NCI-H1092 (cell line): ENCODE measurements at regions not wholly inside any gene's neighbourhood (a gene's known extent, or its start where the extent isn't known, plus 50 kb on each side); places are given as distances from the start of the nearest gene placed in this dataset.

Experiments used
- DNase-seq: peaks from one replicate; lab custom pipeline; 2025; lab: John Stamatoyannopoulos, UW

DNA sequence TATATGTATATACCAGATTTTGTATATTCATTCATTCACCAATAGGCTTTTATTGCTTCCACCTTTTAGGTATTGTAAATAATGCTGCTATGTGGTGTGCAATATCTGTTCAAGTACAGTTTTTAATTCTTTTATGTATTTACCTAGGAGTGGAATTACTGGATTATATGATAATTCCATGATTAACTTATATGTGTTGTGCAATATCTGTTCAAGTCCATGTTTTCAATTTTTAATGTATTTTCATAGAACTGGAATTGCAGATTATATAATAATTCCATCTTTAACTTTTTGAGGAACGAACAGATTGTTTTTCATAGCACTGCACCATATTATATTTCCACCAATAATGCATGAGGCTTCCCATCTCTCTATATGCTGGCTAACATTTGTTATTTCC is 50.6 kb upstream of the L3MBTL4 start:
- DNase-seq, result no peak

DNA sequence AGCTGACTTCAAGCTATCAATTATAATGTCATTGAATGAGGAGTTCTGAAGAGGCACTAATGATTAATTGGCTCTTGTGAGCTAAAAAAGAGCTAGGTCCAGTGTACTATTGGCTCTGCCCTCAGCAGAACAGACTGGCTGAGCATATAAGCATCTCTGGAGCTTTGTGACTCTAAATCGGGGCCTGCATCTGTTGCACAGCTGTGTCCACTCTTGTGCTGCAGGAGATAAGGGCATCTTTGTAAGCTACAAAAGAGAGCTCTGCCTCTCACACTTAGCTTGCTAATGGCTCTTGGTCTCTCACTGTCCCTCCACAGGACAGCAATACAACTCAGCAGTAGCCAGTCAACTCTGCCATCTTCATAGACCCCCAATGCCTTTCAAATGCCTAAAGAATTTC is 61.5 kb upstream of the L3MBTL4 start:
- no peak for DNase-seq

DNA sequence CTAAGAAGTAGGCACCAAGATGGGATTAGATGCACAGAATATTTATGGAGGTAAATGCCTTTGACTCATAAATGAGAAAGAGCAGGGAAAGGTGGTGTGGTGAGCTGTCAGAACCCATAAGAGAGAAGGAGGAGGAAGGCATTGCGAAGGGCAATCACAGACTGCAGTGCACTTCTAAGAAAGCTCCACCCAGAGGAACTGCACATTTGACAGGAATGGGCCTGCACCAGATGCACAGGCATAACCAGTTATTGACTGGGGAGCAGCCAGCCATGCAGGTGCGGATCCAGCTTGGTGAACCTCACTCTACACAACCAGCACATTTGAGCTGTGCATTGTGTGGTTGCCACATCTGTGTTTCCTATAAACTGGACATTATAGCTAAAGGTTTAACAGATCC is 62.2 kb upstream of the L3MBTL4 start:
- no peak for DNase-seq

DNA sequence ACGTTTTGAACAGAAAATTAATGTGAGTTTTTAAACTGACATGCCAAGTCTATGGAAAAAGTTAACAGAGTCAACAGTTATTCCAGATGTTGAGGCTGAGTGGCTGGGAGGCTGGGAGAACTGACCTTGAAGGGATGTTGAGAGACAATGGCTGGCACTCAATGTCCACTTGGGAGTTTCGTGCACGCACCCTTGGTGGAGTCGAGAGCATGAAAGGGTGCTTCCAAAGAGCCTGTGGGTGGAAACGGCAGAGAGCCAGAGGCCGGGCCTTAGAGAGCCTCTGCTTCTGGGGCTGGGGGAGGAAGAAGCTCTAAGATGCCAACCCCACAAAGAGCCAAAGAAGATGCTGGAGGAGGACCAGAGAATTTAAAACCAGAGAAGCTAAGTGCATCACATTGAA is 63.4 kb upstream of the L3MBTL4 start:
- no peak for DNase-seq

DNA sequence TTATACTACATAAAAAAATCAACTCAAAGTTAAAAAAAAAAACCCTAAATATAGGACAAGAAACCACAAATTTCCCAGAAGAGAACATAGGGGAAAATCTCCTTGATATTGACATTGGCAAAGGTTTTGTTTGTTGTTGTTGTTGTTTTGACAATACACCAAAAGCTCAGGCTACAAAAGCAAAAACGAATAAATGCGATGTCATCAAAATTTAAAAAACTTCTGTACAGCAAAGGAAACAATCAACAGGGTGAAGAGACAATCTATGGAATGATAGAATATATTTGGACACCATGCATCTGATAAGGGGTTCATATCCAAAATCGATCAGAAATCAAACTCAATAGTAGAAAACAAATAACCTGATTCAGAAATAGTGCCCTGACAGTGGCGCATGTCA is 65.0 kb upstream of the L3MBTL4 start:
- no peak for DNase-seq

DNA sequence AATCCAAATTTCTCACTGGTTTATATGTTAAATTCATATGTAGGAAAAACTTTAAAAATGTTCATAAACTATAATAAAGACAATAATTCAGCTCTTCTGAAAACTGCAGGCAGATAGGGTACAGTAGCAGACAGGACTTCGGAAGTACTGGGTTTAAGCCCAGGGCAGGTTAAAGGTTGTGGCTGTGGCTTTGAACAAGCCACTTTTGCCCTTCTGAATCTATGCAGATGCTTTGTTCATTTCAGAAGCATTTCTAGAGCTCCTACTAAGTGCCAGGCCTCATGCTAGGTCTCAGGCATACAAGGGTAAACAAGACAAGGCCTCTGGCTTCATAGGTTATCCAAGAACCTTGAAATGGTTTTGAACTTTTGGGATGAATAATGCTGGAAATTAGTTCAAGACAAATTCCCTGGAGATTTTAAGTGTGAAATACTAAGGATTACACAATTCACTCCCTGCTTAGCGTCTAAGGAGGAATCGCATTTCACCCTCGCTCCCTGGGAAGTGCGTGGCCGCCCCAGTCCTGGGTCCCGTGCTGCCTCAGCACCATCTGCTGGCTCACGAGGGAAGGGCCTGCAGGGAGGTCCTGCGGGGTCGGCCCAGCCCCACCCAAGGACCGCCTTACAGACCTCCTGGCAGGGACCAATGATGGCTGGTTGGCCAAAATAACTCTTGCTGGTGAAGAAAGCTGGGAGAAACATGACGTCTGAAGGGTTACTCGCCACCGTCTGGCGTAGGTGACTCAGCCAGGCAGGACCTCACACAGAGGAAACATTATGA is 67.7 kb upstream of the L3MBTL4 start:
- peak; percentile 42 for DNase-seq

DNA sequence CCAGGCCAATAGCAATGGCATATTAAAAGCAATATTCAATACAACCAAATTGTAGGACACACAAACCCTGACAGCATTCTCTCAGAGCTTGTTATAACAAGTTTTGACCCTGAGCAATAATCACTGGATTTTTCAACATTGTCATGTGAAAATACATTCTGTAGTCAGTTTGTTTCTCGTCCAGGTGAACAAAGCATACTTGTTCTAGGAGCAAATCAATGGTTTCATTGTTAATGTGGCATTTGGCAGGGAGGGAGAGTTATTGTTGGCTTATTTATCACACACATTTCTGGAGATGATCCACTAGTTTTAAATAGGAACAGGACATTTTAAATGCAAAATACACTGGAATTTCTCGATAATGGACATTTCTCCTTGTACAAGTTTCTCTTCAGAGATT is 69.9 kb upstream of the L3MBTL4 start:
- no peak for DNase-seq

DNA sequence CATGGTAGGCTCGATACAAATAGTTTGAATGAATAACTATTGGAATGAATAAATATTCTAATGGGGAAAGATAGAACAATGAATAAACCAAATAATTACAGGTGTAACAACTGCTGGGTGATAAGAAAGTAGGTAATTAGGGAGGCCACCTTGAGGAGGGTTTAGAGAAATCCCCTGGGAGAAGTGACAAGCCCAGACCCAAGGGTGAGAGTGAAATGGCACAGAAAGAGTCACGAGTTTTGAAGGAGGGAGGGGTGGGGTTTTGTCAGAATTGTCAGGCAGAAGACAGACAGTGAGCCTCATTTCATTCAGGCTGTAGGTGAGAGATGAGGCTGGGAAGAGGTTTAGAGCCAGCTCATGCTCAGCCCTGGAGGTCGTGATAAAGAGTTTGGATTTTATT is 71.6 kb upstream of the L3MBTL4 start:
- no peak for DNase-seq

DNA sequence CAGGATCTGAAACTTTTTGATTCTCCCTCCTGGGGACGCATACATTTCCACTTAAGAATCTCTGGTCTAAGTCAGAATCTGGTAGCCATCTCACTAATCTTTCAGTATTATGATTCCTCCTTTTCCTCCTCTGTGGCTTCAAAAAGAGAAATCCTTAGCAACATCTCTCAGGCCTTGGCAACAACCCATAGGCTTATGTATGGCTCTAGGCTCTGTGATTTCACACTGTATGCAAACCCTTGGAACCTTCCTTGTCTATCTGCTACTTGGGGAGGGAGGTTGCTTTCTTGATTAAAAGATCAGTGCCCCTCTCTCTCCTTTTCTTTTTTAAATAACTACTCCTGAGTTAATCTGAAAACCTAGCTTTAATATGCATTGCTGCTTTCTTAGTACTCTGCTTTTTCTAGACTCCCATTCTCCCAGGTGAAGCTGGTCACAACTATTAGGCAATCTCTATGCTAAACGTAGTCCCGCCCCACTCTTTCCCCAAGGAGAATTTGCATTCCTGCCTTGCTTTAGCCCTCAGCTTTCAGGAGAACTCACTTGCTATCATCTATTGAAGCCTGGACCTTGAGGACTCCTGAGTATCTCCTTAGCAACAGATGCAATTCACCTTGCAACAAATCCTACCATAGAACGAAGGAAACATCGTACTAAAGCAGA is 72.2 kb upstream of the L3MBTL4 start:
- DNase-seq, result no peak

DNA sequence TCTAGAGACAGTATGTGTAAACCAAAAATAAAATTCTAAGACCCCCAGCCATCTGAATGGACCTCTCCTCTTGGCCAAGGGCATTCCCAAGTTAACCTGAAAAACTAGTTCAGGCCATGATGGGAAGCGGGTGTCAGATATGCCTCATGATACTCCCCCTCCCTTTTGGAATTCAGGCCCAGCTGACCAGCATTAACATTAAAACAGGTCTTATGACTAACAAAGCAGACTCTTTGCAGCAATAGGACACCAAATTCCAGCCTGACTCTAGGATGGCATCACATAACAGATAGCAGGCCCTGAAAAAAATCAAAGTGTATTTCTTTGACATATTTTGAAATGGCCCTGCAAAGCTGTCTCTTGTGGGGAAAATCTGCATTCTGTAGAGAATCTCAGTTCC is 73.3 kb upstream of the L3MBTL4 start:
- DNase-seq, result no peak

DNA sequence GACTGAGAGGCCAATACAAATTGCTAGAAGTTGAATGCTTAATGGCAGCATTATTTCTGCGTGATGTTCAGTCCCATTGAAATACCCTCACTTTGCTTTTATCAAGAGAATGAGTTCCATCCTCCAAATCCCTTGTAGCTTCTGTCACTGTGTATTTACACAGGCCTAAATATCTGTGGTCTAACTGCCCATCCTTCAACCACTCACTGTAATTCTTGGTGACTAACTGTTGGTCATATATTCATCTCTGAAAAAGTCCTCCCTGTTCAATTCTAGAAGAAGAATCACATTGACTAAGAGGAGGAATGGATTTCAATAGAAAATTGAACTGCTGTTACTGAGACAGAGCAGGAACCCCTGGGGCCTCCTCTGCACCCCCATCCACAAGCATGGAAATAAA is 74.2 kb upstream of the L3MBTL4 start:
- no peak for DNase-seq

DNA sequence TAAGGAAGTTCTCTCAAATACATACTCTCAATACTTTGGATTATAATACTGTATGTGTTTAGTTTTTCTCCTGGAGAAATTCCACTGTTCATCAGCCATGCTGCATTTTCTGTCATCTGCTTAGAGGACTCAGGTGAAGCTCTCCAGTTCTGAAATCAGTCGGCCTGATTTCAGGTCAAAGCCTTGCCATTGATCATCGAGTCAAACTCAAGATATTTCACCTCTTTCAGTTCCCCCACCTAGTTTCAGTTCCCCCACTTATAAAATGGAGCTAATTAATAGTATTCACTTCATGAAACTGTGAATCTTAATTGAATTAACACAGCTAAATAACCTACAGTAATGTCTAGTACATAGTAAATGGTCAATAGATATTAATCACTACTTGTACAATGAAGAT is 75.3 kb upstream of the L3MBTL4 start:
- no peak for DNase-seq

DNA sequence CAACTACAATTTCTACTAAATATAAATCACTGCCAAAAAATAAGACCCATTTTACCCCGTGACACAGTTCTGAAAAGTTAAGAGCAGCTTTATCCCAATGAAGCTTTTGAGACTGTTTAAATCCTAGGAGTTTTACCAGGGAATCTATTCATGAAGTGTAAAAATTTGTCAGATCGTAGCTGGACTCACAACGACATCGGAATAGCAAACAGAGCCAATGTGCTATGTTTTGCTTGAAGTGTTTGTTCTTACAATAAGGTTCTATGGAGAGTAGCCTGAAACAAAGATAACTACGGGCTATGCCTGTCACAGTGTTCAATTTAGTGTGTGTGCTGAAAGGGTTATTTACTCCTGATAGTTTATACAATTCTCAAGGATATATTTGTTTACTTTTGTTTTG is 78.5 kb upstream of the L3MBTL4 start:
- no peak for DNase-seq

DNA sequence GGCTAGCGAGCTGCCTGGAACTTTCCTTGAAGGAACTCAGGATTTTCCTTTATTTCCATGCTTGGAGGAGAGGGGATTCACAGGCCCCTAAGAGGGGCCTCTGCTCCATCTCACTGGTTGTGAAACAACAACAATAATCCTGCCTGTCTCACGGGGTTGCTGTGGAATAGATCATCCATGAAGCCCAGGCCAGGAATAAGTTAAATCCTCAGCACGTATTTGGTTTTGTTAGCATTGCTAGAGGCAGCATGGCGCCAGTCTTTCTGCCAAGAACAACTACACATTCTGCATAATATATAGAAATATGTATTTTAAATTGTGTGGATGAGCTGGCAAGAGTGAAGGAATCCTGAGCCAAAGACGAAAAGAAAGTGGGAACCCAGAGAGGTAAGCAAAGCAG is 80.8 kb upstream of the L3MBTL4 start:
- no peak for DNase-seq

DNA sequence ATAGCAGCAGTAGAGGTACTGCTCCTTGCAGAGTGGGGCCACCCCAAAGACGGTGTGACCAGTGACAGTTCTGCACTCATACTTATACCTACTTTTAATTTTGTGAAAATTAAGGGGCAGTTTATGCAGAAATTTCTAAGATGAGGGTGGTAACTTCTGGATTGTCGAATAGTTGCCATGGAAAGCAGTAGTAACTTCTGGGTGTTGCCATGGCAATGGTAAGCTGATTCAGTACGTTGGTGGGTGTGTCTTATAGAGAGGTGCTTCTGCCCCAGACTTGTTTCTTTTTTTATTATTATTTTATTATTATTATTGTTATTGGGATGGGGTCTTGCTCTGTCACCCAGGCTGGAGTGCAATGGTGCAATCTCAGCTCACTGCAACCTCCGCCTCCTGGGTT is 82.8 kb upstream of the L3MBTL4 start:
- DNase-seq, result no peak

DNA sequence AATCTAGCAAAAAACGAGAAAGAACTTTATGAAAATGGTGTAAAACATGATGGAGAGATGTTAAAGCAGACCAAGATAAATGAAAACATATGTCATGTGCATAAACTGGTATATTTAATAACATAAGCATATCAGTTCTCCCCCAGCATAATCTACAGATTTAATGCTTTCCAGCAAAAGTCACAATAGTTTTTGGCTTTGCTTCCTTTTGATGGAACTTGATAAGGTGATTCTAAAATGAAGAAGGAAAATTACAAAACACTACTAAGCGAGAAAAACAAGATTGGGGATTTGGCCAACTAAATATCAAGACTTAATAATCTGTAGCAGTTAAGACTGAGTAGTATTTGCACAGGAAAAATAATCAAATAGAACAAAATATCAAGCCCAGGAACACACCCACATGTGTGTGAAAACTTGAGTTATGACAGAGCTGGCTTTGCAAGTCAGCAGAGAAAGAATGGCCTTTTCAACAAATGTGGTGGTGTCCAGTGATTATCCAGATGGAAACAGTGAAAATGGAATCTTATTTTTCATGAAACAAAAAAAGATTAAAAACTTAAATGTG is 83.7 kb upstream of the L3MBTL4 start:
- no peak for DNase-seq

DNA sequence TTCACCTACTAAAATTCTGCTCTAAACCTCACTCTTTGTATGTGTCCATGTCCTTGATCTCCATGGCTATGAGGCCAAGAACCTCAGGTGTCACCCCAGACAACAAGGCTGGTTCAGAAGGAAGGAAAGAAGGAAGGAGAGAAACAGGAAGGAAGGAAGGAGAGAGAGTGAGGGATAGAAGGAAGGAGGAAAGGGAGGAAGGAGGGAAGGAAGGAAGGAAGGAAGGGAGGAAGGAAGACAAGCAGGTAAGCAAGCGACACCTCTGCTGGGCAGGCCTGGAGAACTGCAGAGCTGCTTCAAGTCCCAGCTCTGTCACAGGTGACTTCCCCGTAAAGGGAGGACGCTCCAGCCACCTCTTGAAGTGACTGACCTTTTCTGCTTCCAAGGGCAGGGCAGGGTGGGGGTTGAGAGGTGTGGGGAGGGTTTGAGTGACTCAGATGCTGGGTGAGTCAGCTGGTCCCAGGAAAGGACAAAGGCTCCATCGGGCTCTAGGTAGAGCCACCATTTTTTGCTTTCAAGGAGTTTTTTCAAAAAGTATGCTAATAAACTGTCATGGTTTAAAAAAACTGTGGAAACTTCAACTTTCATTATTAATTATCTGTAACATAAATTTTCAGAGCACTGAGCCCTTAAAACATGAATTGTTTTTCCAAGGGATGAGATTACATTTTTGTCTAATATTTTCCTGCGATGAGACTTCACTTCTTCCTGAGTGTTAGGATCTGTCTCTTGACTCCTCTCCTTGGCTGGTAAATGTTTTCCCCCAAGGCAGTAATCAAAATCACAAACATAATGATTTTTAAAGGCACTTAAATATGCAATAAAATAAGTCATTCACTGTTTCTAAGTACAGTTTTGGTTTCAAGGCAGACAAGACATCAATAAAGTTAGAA is 90.1 kb upstream of the L3MBTL4 start:
- no peak for DNase-seq

DNA sequence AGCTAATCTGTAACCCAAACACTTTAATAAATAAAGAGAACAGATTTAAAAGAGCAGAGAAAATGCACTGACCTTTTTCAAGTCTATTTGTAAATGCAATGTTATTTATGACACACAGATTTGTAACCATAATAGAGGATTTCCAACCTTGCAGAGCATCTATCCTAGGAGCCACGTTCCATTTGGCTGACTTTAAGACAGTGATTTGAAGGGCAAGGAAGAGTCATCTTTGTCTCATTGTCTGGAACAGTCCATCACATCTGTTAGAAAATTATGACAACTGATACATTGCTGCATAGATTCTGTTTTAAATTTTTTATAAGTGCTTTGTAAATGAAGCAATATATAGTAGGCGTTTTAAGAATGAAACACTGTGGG is 90.8 kb upstream of the L3MBTL4 start:
- no peak for DNase-seq

DNA sequence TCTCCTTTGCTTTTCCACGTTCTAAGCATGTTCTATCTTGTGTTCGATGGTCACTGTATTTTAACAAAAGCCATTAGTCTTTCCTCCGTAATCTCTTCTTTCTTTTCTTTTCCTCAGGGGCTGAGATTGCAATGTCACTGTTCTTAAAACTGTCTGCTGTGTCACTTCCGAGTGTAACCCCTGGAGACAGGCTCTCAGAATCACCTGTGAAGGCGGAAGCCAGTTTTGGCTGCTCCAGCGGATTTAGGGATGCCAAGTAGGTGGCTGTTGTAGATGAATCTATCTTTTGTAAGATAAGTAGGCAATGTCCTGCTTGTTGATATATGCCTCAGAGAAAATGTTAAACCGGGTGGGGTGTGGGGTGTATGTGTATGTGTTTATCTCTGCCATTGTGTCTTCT is 94.7 kb upstream of the L3MBTL4 start:
- no peak for DNase-seq

DNA sequence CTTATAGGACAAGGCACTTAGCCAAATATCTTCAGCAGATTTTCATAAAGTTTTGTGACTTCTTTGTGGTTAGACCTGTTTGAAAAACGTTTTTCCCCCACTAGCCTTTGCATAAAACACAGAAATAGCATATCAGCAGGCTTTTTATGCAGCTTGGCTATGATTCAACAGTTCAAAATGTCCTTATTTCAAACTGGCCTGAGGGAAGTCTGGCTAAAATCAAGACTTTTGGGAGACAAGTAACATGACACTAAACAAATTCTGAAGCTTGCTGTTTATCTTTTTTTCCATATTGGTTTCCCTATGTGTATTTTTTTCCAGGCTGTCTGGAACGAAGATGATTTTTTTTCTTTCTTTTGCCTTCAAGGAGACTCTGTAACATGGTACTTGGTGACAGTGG is 95.1 kb upstream of the L3MBTL4 start:
- no peak for DNase-seq

DNA sequence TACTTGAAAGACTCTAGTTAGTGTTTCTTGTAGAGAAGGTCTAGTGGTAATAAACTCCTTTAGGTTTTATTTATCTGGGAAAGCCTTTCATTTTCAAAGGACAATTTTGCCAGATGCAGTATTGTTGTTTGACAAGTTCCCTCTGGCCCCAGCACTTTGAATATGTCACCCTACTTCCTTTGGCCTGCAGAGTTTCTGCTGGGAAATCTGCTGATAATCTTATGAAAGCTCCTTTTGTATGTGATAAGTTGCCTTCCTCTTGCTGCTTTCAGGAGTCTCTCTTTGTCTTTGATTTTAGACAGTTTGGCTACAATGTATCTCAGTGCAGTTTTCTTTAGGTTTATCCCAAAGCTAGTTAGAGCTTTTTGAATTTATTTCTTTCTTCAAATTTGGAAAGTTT is 106.2 kb upstream of the L3MBTL4 start:
- DNase-seq, result no peak

DNA sequence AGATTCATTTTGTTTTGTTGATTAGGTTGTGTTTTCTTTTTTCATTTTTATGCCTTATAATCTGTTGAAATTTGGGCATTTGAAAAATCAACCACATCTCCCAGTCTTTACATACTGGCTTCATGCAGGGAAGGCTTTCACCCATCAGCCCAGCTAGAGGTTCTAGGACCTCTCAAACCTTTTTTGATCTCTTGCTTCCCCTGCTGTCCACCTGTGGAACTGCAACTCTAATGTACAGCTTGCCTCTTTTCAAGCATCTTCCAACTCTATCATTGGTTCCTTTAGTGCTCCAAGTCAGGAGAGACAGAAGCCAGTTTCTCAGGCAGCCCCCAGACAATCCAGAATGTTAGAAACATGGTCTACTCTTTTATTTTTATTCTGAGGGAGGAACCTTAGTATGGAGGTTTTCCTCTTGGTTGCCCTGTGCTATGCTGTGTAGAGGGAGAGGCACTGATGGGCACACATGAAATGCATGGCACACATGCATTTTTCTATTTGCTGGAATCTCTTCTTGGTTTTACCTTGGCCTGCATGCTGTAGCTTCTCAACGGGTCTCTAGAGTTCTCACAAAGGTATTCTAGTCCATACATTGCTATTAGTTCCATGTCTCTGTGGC is 107.2 kb upstream of the L3MBTL4 start:
- no peak for DNase-seq
